AG04450 (cell line): ENCODE measurements at regions not wholly inside any gene's neighbourhood (a gene's known extent, or its start where the extent isn't known, plus 50 kb on each side); places are given as distances from the start of the nearest gene placed in this dataset.
"Not testable (repeated sequence)": the region's sequence is repeated elsewhere in the genome, so short reads cannot be mapped to it uniquely, and the experiment has no call there.

Experiments used
- CTCF ChIA-PET: fragments of 300-600, 350-600 bp; formaldehyde crosslinking; extraction: SDS; loops from one replicate; lab custom pipeline; 2022; ENCODE audit warnings: antibody characterized with exemption, inconsistent platforms; lab: Charles Lee
- POLR2A ChIA-PET: fragments of 350-600 bp; formaldehyde crosslinking; extraction: SDS; loops from one replicate; lab custom pipeline; 2021; ENCODE audit warnings: antibody characterized with exemption, inconsistent platforms; lab: Yijun Ruan, JAX
- DNase-seq: peaks from one replicate; pipeline ENCODE4 v3.0.0-alpha.2; 2011; ENCODE audit warnings: low read depth, low spot score
- H3K27ac ChIP-seq: one replicate; pipeline ENCODE4 v1.5.1; 2012; ENCODE audit warnings: low read depth, low read length, control low read depth
- H3K27me3 ChIP-seq: one replicate; pipeline ENCODE4 v1.6.0; 2012; ENCODE audit warnings: low read length; ENCODE audit not compliant: control insufficient read depth, insufficient read depth
- H3K4me3 ChIP-seq: 2 replicates; pipeline ENCODE4 v1.5.1; 2011; ENCODE audit warnings: mild to moderate bottlenecking, low read depth, low read length, control low read depth
- H3K9me3 ChIP-seq: 2 replicates; pipeline ENCODE4 v1.5.1; 2012; ENCODE audit warnings: low read length; ENCODE audit not compliant: control insufficient read depth, insufficient read depth
- TF ChIP-seq, protein P1 (sequence below): IDR thresholded peaks from 2 replicates; pipeline ENCODE4 v1.5.1; 2011; ENCODE audit warnings: low read depth, low read length, control low read depth, inconsistent platforms

DNA sequence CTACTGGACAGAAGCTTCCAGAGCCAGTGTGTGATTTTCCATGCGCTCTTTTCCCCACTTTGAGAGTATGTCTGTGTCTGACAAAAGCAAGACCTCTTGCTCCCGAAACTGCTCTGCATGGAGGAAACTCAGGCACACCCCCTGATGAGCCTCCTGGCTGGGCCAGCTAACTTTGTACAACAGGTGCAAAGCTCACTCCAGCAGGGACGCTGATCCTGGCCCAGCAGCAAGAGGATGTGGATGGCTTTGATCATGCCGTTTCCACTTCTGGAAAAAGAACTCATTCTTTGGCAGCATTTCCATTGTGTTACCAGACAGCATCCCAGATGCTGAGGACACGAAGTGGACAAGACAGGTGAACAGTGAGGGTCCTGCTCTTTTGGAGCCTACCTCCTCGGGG lies 103.1 kb downstream of the TLR5 start:
- ChIA-PET CTCF (no interaction called here), POLR2A (no interaction called here)
- H3K27me3 ChIP-seq, result peaks cover 5% of the 10 kb centered on the region
- H3K27ac ChIP-seq, result no peak overlapping the region
- no peaks in the 10 kb centered on the region; the same call in 1 of the 2 replicates for H3K9me3 ChIP-seq
- TF ChIP-seq, protein P1, sequence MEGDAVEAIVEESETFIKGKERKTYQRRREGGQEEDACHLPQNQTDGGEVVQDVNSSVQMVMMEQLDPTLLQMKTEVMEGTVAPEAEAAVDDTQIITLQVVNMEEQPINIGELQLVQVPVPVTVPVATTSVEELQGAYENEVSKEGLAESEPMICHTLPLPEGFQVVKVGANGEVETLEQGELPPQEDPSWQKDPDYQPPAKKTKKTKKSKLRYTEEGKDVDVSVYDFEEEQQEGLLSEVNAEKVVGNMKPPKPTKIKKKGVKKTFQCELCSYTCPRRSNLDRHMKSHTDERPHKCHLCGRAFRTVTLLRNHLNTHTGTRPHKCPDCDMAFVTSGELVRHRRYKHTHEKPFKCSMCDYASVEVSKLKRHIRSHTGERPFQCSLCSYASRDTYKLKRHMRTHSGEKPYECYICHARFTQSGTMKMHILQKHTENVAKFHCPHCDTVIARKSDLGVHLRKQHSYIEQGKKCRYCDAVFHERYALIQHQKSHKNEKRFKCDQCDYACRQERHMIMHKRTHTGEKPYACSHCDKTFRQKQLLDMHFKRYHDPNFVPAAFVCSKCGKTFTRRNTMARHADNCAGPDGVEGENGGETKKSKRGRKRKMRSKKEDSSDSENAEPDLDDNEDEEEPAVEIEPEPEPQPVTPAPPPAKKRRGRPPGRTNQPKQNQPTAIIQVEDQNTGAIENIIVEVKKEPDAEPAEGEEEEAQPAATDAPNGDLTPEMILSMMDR, result no peak
- H3K4me3 ChIP-seq, result no peak overlapping the region
- DNase-seq, result no peak

DNA sequence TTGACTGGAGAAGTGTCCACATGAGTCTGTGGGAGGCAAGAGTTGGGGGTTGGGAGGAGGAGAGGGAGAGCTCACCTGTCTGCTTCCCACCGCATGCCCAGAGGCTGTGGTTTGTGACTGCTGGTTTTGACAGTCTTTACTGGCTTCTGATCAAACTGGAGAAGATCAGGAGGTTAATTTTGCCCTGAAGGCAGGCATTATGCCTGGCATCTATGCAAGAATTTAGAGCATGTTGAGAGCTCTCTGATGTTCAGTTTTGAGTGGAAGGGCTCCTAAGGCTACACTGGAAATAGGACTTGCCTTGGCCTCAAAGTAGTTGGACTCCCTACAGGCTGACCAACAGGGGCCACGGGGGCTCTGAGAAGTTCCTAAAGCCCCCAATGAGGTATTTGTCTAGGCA lies 101.6 kb downstream of the TLR5 start:
- H3K9me3 ChIP-seq, result no peaks in the 10 kb centered on the region; the same call in 1 of the 2 replicates
- no peak overlapping the region for H3K4me3 ChIP-seq
- TF ChIP-seq, protein P1, result no peak
- CTCF ChIA-PET, result no interaction called here
- no peak for DNase-seq
- no peak overlapping the region for H3K27ac ChIP-seq
- POLR2A ChIA-PET, result no interaction called here
- peaks cover 4% of the 10 kb centered on the region for H3K27me3 ChIP-seq

DNA sequence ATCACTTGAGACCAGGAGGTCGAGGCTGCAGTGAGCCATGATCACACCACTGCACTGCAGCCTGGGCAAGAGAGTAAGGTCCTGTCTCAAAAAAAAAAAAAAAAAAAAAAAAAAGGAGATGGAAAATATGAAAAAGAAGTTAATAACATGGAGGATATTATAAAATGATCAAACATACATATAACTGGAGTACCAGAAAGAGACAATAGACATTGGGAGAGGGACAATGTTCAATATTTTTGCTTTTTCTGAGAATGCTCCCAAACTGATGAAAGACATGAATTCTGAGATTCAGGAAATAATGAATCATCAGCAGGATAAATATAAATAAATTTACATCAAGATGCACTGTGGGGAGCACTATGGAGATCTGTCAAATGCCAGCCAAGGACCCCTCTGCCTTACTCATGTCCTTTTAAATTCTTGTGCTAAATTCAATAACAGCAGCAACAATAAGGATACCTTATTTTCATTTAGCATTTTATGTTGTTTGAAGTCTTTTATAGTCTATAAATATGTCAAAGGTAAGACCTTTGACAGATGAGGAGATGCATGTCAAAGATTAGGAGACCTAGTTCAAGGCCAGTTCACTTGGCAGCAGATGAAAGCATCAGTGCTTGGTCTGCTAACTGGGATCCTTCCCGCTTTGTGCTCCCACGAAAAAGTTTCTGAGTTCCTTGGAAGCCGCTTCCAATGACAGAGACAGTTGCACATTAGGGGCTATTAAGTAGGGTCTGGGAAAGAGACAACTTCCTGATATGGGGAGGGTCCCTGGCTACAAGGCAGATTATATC lies 97.7 kb downstream of the TLR5 start:
- ChIA-PET CTCF (no interaction called here), POLR2A (no interaction called here)
- DNase-seq, result no peak
- Histone ChIP-seq H3K27ac (no peak overlapping the region), H3K9me3 (no peaks in the 10 kb centered on the region; the same call in 1 of the 2 replicates), H3K4me3 (no peak overlapping the region), H3K27me3 (peaks cover 5% of the 10 kb centered on the region)
- TF ChIP-seq, protein P1, result no peak

DNA sequence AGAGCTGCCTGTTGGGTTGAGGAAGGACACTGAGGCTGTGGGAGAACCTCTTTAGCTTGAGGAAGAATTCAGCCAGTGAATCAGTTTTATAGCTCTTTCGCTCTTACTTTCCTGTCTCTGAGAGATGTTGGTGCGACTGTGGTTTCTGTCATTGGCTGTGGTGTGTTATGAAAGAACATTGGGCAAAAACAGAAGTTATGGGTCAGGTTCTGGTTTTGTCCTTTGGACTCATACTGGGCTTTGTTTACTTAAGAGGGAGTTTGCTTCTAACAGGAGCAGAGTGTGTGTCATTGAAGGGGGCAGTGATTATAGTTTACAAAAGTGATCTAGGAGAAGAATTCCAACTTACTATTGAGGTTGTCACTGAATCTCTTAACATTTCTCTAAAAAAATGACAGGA lies 97.0 kb downstream of the TLR5 start:
- CTCF ChIA-PET, result no interaction called here

DNA sequence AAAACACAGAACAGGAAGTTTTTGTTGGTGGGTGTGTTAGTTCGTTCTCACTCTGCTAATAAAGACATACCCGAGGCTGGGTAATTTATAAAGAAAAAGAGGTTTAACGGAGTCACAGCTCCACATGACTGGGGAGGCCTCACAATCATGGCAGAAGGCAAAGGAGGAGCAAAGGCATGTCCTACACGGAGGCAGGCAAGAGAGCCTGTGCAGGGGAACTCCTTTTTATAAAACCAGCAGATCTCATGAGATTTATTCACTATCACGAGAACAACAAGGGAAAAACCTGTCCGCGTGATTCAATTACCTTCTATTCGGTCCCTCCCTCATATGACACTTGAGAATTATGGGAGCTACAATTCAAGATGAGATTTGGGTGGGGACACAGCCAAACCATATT lies 96.6 kb downstream of the TLR5 start:
- POLR2A ChIA-PET, H3K27ac ChIP-seq, H3K9me3 ChIP-seq, H3K4me3 ChIP-seq, CTCF ChIA-PET, DNase-seq, H3K27me3 ChIP-seq: not testable (repeated sequence)

More for the DNA sequence above, 97.0 kb downstream of the TLR5 start:
- Histone ChIP-seq H3K4me3 (no peak overlapping the region), H3K27ac (no peak overlapping the region), H3K9me3 (no peaks in the 10 kb centered on the region; the same call in 1 of the 2 replicates), H3K27me3 (peaks cover 5% of the 10 kb centered on the region)
- TF ChIP-seq, protein P1, result no peak
- POLR2A ChIA-PET, result no interaction called here
- DNase-seq, result no peak
